HG03025 (cell line): ENCODE measurements at regions not wholly inside any gene's neighbourhood (a gene's known extent, or its start where the extent isn't known, plus 50 kb on each side); places are given as distances from the start of the nearest gene placed in this dataset.

Experiments used
- ATAC-seq: cut with Tn5 transposase; IDR thresholded peaks from one replicate; pipeline ENCODE4 v1.9.1; 2021; ENCODE audit warnings: mild to moderate bottlenecking, moderate library complexity; ENCODE audit not compliant: unreplicated experiment, low FRiP score

- no peak for ATAC-seq
Measured at GRCh38 chr2:71939588-71940535, 207.8 kb downstream of the CYP26B1 start.

- no peak for ATAC-seq
Measured at GRCh38 chr2:71938659-71939587, 208.7 kb downstream of the CYP26B1 start.

GRCh38 chr2:71938108-71938507 is 209.6 kb downstream of the CYP26B1 start:
- ATAC-seq: no peak

DNA sequence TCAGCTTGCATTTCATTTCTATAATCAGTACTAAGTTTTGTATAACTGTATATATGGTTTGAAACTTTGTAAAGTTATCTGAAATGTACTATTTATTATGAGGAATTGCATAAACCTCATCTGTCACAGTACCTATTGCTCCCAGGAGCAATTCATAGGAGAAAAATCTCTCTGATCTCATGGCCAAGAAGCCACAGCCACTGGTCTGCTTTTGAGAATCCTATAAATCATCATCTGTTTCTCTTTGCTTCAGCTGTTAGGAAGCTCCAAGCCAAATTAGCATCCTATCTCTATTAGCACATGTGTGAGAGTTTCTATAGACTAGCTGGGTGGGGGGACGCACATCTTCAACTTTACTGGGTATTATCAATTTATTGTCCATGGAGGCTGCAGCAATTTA is 210.3 kb downstream of the CYP26B1 start:
- no peak for ATAC-seq

DNA sequence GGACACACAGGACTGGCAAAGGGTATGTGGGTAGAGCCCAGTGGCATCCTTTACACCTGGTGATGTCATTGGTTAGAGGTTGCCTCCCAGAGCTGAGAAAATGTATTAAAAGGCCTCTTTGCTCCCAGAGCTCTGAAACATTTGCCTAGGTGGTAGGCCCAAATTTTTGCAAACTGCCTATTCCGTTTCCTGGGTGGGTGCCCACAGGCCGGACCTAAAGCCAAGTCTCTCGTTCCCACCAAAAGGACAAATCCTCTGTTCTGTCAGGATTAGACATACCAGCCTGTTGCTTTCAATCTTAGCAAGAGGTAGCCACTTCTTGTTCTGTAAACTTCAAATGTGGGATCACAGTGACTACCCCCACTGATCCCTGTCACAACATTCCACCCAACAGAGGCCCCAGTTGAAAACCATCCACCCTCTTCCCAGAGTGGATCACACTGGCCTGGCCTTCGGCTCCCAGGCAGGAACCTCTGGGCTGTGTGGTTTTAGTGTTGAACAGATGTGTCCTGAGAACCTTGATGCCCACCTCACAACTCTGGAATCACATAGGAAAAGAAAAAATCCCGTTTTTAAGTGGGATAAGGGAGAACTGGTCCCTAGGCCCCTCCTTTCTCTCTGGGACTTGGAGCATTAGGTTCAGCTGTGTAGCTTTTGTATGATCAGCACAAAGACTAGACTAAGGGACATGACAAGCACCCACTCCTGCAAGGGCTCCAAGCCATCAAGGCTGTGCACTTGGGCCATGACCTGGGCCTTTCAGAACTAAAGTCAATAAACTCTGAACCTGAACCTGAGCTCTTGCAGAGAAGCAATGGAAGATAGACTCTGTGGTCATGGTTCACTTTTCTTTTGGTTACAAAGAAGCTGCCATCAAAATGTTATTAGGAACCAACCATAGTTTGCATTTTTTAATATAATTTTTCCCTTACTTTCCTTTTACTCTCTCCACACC is 211.3 kb downstream of the CYP26B1 start:
- ATAC-seq: no peak

DNA sequence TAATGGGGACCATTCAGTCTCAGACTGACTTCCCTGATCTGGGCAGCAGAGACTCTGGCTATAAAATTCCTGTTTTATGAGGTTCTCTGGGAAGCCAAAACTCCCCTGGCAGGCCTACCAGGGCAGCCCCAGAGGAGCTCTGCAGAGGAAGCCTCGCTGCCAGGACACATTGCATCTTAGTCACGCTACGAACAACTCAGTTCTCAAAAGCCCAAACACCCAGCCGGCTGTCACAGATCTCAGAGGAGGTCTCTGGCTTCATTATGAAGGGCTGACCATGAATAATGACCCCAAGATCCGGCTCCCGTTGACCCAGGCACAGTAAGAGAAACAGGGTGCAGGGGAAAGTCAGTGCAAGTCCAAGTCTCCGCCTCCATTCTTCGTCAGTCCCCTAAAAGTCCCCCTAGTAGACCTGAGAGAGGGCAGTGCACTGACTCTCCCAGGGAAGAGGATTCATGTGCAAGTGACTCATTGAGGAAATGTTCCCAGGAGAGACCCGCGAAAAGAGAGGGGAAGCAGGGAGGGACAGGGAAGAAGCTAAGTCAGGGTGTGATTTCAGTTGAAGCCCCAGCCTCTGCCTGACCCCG is 212.3 kb downstream of the CYP26B1 start:
- ATAC-seq: no peak

- ATAC-seq: no peak
Measured at GRCh38 chr2:71934595-71935261, 212.9 kb downstream of the CYP26B1 start.

GRCh38 chr2:71934320-71934593 is 213.4 kb downstream of the CYP26B1 start:
- ATAC-seq: no peak

- no peak for ATAC-seq
Measured at GRCh38 chr2:71933467-71934319, 214.0 kb downstream of the CYP26B1 start.

- ATAC-seq: no peak
Measured at GRCh38 chr2:71932780-71933466, 214.7 kb downstream of the CYP26B1 start.

GRCh38 chr2:71932037-71932779 is 215.5 kb downstream of the CYP26B1 start:
- no peak for ATAC-seq

GRCh38 chr2:71930049-71930681 is 217.5 kb downstream of the CYP26B1 start:
- ATAC-seq: no peak

- no peak for ATAC-seq
Measured at GRCh38 chr2:71929482-71929772, 218.2 kb downstream of the CYP26B1 start.

DNA sequence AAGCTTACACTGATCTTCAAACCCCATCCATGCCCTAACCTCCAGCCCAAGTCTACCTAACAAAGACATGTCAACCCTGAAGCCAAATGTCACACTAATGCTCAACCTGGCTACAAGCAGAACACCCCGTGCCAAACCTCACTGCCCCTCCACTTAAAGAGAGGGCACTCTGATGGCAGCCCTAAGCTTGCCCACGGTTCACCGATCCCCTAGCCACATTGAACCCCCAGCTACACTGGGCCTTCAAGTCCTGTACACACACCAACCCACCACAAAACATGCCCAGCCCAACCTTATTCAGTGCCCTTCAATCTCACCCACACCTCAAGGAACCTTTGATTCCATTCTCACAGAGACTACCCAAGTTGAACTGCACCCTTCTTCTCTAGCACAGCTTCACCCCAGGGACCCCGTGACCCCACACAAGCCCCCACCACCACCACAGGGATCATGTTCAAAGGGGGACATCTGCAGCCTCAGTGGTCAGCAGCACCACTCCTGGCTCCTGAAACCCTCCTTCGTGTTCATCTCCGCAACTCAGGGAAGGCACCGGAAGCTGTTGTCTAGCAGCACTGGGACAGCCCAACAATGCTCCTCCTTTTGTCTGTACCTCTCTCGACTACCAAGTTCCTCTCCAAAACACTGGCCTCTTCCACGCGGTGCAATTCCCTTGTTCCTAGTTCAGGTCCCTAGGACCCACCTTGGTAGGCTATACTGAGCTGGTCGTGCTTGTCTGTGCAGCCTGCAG is 218.8 kb downstream of the CYP26B1 start:
- ATAC-seq: no peak

DNA sequence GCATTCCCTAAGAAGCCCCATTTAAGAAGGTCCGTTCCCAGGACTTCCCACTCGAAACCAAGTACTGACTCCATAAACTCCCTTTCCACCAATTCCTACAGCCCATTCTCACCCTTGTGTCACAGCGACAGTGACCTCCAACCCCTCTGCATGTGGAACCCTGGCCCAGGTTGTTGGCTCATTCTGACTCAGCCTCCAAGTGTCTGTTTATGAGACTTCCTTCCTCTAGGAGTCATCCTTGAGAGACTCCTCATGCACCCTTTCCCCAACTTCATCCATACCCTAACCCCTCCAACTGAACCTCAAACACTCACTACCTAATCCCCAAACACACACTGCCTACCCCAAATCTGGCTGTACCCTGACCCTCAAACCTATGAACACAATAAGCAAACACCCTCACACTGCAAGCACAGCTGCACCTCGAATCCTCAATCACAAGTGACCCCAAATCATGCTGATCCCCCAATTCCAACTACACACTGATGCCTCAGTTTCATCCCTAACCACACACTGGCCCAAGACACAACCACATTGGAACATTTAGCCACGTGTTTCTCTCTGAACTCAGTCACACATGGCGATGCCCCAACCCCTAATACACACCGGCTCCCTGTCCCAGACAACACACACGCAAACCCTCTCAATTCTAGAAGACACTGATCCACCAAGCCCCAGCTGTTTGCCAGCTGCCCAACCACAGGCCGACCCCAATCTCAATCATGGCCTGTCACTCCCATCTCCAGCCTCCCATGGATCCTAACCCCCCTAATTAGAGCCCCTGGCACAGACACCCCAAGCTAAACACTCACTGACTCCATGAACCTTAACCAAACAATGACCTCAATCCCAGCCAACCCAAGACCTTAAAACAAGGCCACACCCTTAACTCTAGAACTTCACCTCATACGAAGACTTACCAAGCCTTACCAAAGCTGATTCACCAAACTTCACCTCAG is 219.6 kb downstream of the CYP26B1 start:
- ATAC-seq: no peak
